ENCODE measurements at regions not wholly inside any gene's neighbourhood (a gene's known extent, or its start where the extent isn't known, plus 50 kb on each side); places are given as distances from the start of the nearest gene placed in this dataset.

DNA sequence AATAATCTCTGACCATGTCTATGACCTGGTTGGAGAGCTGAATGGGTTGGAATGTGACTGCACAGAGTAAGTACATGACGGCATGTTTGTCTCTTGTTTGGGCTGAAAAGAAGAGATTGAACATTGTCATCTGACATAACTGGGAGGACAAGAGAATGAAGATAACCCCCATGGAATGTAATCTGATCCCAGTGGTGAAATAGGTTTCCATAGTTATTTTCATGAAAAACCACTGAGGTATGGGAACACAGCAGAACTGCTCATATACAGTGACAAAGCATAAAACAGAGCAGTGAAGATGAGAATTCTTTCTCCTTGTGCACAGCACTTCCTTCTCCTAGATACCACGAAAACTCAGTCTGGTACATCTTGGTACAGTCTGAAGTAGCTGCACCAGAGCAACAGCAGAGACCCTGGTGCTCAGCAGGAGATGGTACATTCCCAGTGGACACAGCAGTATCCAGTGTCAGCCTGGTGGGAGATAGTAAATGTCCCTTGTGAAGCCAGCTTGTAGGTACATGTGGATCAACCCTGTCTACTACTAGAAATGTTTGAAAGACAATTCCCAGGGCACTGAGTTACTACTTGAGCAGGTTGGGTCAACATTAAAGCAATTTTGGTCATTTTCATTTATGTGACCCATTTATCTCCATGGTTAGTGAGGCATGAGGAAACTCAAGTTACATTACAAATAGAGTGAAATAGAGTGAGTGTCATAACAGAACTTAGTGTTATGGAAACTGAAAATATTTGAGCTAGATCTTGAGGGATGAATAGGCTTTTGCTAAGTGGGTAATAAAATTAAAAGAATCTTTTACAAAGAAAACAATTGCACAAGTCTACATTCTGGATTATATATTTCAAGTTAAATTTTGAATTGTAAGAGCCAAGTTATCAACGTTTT is 178.3 kb downstream of the SUCNR1 start:
- Histone ChIP-seq H3K4me1 (peaks cover 2% of the 10 kb centered on the region; the same call in 1 of the 2 replicates), H3K36me3 (replicated peaks) (no peaks in the 10 kb centered on the region), H3K9me3 (no peaks in the 10 kb centered on the region), H3K27me3 (ENCODE audit: low read depth) (no peaks in the 10 kb centered on the region; the same call in 1 of the 2 replicates), H3K4me3 (no peak overlapping the region)
- DNase-seq (ENCODE audit: low spot score in 2 of 2) = no peak
- in situ Hi-C loops (cut with MboI; ENCODE audit: low sequenced_read_pairs) = no loop called here

DNA sequence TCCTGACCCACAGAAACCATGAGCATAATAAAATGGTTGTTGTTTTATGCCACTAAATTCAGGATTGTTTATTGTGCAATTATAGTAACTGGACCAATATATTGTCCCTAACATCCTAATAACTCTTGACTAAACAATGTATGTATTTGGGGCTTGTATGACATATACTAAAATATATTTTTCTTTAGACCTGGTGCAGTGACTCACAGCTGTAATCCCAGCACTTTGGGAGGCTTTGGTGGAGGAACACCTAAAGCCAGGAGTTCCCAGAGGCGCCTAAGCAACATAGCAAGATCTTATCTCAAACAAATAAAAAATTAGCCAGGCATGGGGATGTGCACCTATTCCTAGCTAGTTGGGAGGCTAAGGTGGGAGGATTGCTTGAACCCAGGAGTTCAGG is 180.4 kb downstream of the SUCNR1 start:
- Histone ChIP-seq H3K4me3 (no peak overlapping the region), H3K4me1 (peaks cover 2% of the 10 kb centered on the region; the same call in 1 of the 2 replicates), H3K9me3 (no peaks in the 10 kb centered on the region), H3K27me3 (ENCODE audit: low read depth) (no peaks in the 10 kb centered on the region; the same call in 1 of the 2 replicates), H3K36me3 (replicated peaks) (no peaks in the 10 kb centered on the region)
- in situ Hi-C loops (cut with MboI; ENCODE audit: low sequenced_read_pairs) = no loop called here
- DNase-seq (ENCODE audit: low spot score in 2 of 2) = no peak

DNA sequence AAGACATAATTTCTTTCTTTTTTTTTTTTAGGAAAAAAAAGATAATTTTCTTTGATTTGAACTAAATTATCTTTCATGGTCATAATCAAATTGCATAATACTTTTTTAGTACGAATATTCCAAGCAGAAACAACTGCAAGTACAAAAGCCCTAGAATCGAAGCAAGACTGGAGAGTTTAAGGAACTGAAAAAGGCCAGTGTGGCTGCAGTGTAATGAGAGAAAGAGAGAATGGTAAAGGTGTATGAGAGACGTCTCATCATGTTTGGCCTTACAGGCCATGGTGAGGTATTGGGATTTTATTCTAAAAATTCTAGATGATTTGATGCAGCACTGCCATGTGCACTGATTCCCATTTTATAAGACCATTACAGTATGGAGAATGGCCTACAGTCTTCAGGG is 180.9 kb downstream of the SUCNR1 start:
- Histone ChIP-seq H3K4me3 (no peak overlapping the region), H3K4me1 (peaks cover 2% of the 10 kb centered on the region; the same call in 1 of the 2 replicates), H3K9me3 (no peaks in the 10 kb centered on the region), H3K36me3 (replicated peaks) (no peaks in the 10 kb centered on the region), H3K27me3 (ENCODE audit: low read depth) (no peaks in the 10 kb centered on the region; the same call in 1 of the 2 replicates)
- in situ Hi-C loops (cut with MboI; ENCODE audit: low sequenced_read_pairs) = no loop called here
- DNase-seq (ENCODE audit: low spot score in 2 of 2) = no peak

DNA sequence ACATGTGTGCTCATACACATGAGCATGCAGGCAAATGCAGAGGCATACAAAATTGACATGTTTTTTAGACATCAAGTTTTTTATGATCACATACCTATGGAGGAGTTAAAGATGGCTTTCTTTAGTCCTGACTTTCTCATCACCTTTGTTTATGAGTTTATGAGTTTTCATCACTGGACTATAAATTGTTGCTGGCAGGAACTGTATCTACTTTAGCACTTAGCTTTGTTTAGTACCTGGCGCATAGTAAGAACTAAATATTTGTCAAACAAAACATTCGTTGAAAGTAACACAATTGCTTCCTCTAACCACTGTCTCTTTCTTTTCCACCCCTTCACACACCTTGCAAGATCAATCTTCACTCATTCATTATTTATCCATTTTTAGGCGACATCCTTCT is 182.6 kb downstream of the SUCNR1 start:
- H3K9me3 ChIP-seq = no peaks in the 10 kb centered on the region
- no peak for DNase-seq (ENCODE audit: low spot score in 2 of 2)
- no peaks in the 10 kb centered on the region for H3K36me3 ChIP-seq (replicated peaks)
- H3K27me3 ChIP-seq (ENCODE audit: low read depth) = no peaks in the 10 kb centered on the region; the same call in 1 of the 2 replicates
- in situ Hi-C loops (cut with MboI; ENCODE audit: low sequenced_read_pairs) = no loop called here
- H3K4me3 ChIP-seq = no peak overlapping the region
- no peaks in the 10 kb centered on the region; the same call in 1 of the 2 replicates for H3K4me1 ChIP-seq

DNA sequence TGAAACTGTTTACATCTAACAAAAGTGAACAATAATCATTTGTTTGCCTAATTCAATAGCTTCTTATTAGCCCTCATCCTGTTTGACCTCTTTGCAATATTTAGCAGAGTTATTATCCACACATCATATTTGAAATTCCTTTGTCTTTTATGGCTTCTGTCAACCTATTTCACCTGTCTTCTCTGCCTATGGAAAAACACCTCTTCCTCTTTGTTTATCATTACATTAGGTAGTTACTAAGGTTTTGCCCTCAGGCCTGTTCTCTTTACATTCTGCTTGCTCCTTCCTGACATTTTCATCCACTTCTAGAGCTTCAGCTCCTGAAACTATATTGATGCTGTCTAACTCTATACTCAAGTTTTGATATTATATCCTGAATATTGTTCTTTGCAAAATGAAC is 183.0 kb downstream of the SUCNR1 start:
- in situ Hi-C loops (cut with MboI; ENCODE audit: low sequenced_read_pairs) = no loop called here
- H3K4me1 ChIP-seq = no peaks in the 10 kb centered on the region; the same call in 1 of the 2 replicates

DNA sequence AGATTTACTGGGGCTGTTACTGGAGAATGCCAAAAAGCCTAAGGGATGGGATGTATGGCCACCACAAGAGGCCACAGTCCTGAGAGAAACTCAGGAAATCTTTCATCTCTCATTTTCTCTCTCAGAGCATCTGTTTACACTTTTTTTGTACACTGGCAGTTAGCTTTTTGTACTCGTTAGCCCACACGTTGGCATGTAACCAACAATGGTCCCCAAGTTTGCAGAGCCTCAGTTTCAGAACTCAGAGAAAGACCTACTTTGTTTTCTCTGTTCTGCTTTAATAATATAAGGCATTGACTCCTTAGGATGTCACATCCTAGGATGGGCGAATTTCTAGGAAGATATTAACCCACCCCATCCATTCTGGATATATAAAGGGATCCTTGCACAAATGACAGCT is 183.5 kb downstream of the SUCNR1 start:
- no peaks in the 10 kb centered on the region for H3K9me3 ChIP-seq
- no peaks in the 10 kb centered on the region; the same call in 1 of the 2 replicates for H3K4me1 ChIP-seq
- DNase-seq (ENCODE audit: low spot score in 2 of 2) = no peak
- no peaks in the 10 kb centered on the region for H3K36me3 ChIP-seq (replicated peaks)
- in situ Hi-C loops (cut with MboI; ENCODE audit: low sequenced_read_pairs) = no loop called here
- no peak overlapping the region for H3K4me3 ChIP-seq
- no peaks in the 10 kb centered on the region; the same call in 1 of the 2 replicates for H3K27me3 ChIP-seq (ENCODE audit: low read depth)

More for the DNA sequence above, 183.0 kb downstream of the SUCNR1 start:
- no peak for DNase-seq (ENCODE audit: low spot score in 2 of 2)
- H3K27me3 ChIP-seq (ENCODE audit: low read depth) = no peaks in the 10 kb centered on the region; the same call in 1 of the 2 replicates
- H3K4me3 ChIP-seq = no peak overlapping the region
- H3K9me3 ChIP-seq = no peaks in the 10 kb centered on the region
- no peaks in the 10 kb centered on the region for H3K36me3 ChIP-seq (replicated peaks)

DNA sequence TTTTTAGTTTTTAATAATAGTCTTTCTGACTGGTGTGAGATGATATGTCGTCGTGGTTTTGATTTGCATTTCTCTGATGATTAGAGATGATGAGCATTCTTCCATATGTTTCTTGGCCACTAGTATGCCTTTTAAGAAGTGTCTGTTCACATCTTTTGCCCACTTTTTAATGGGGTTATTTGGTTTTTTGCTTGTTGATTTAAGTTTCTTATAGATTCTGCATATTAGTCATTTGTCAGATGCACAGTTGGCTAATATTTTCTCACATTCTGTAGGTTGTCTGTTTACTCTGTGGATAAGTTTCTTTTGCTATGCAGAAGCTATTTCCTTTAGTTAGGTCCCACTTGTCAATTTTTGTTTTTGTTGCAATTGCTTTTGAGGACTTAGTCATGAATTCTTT is 185.4 kb downstream of the SUCNR1 start:
- Histone ChIP-seq H3K27me3 (ENCODE audit: low read depth) (no peaks in the 10 kb centered on the region; the same call in 1 of the 2 replicates), H3K4me3 (no peak overlapping the region), H3K4me1 (no peaks in the 10 kb centered on the region; the same call in 1 of the 2 replicates), H3K9me3 (no peaks in the 10 kb centered on the region), H3K36me3 (replicated peaks) (no peaks in the 10 kb centered on the region)
- in situ Hi-C loops (cut with MboI; ENCODE audit: low sequenced_read_pairs) = no loop called here
- no peak for DNase-seq (ENCODE audit: low spot score in 2 of 2)

DNA sequence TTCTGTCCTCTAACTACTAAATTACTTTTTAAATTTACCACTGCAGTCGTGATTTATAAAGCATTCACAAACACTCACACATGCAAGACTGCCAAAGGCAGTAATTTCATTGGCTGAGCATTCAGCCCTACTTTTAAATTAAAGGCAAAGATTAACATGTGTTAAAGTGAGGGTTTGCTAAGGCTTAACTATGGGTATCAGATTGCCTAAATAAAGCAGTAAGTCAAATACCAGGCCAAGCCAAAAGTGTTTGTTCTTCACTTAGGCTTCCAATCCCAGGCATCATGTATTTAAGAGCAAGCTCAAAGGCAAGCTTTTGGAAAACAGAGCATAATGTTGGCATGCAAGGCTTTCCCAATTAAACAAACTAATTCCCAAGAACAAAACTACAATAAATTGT is 187.3 kb downstream of the SUCNR1 start:
- H3K36me3 ChIP-seq (replicated peaks) = no peaks in the 10 kb centered on the region
- no peak overlapping the region for H3K4me3 ChIP-seq
- H3K4me1 ChIP-seq = no peaks in the 10 kb centered on the region; the same call in 1 of the 2 replicates
- in situ Hi-C loops (cut with MboI; ENCODE audit: low sequenced_read_pairs) = no loop called here
- DNase-seq (ENCODE audit: low spot score in 2 of 2) = no peak
- H3K27me3 ChIP-seq (ENCODE audit: low read depth) = no peaks in the 10 kb centered on the region; the same call in 1 of the 2 replicates
- no peaks in the 10 kb centered on the region for H3K9me3 ChIP-seq

DNA sequence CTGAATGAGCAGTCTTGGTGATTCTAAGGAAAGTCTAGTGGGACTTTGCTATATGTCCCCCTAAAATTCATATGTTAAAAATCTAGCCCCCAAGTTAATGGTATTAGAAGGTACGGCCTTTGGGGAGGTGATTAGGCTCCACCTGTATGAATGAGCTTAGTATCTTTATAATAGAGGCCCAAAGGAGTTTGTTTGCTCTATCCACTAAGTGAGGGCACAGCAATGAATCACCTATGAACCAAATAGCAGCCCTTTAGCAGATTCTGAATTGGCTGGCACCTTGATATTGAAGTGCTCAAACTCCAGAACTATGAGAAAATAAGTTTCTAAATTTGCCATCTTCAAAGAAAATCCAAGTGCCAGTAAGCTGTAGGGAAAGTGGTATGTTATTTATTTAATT is 187.9 kb downstream of the SUCNR1 start:
- in situ Hi-C loops (cut with MboI; ENCODE audit: low sequenced_read_pairs) = no loop called here
- Histone ChIP-seq H3K36me3 (replicated peaks) (no peaks in the 10 kb centered on the region), H3K4me1 (no peaks in the 10 kb centered on the region; the same call in 1 of the 2 replicates), H3K4me3 (no peak overlapping the region), H3K27me3 (ENCODE audit: low read depth) (no peaks in the 10 kb centered on the region), H3K9me3 (no peaks in the 10 kb centered on the region)
- DNase-seq (ENCODE audit: low spot score in 2 of 2) = no peak

DNA sequence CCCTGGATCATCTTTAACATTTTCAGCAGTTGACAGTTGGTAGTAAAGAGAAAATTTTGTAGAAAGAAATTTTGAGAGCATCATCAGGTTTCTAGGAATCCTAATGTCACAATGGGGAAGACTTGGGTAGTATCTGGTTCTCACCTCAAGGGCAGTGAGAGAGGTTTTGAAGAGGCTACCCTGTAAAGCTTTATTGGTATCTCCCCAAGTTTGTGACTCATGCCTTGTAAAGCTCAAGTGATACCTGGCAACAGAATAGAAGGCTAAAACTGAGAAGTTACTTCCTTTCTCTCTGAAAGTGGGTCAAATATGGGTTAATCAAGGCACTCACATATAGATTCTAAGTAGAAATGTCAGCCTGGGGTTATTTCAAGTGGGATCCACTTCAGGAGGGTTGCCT is 196.4 kb downstream of the SUCNR1 start:
- no peak for DNase-seq (ENCODE audit: low spot score in 2 of 2)
- no peak overlapping the region for H3K4me3 ChIP-seq
- no peaks in the 10 kb centered on the region for H3K4me1 ChIP-seq
- H3K36me3 ChIP-seq (replicated peaks) = no peaks in the 10 kb centered on the region
- no peaks in the 10 kb centered on the region for H3K9me3 ChIP-seq
- no peaks in the 10 kb centered on the region; the same call in 1 of the 2 replicates for H3K27me3 ChIP-seq (ENCODE audit: low read depth)
- in situ Hi-C loops (cut with MboI; ENCODE audit: low sequenced_read_pairs) = no loop called here

DNA sequence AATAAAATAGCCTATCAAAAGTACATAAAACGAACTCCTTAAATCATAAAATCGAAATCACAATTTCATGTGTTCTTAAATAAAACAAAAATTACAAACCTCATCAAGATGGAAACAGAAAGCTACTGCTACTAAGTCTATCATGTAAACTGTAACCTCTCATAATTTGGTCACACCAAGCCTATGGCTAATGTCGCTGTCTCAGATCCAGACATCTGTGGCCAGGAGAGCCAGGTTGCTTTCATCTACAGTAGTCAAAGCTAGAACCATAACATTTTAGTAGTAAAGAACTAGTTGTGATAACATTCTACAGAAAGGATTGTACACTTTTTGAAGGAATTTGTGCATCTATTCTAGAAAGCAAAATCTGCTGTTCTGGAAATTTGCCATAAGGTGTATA is 197.4 kb upstream of the MBNL1 start:
- Histone ChIP-seq H3K9me3 (no peaks in the 10 kb centered on the region), H3K4me3 (no peak overlapping the region), H3K36me3 (replicated peaks) (no peaks in the 10 kb centered on the region), H3K27me3 (ENCODE audit: low read depth) (no peaks in the 10 kb centered on the region; the same call in 1 of the 2 replicates), H3K4me1 (no peaks in the 10 kb centered on the region)
- in situ Hi-C loops (cut with MboI; ENCODE audit: low sequenced_read_pairs) = no loop called here
- DNase-seq (ENCODE audit: low spot score in 2 of 2) = no peak

DNA sequence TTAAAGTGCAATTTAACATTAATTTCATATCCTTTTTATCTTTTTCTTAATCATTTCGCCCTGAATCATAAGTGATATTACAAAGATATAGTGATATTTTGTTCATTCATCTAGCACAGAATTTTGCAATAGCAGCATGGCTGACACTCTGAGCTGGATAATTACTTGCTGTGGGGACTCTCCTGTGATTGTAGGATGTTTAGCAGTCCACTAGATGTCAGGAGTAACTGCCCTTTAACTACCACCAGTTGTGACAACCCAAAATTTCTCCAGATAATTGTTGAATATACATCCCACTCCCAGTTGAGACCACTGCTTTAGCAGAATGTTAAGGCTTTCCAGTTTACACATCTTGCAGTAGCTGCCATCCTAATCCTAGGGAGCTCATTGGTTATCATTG is 196.8 kb upstream of the MBNL1 start:
- no peaks in the 10 kb centered on the region for H3K9me3 ChIP-seq
- H3K4me3 ChIP-seq = no peak overlapping the region
- DNase-seq (ENCODE audit: low spot score in 2 of 2) = peak; percentile 7 to 13
- H3K36me3 ChIP-seq (replicated peaks) = no peaks in the 10 kb centered on the region
- H3K4me1 ChIP-seq = no peaks in the 10 kb centered on the region
- no peaks in the 10 kb centered on the region; the same call in 1 of the 2 replicates for H3K27me3 ChIP-seq (ENCODE audit: low read depth)
- in situ Hi-C loops (cut with MboI; ENCODE audit: low sequenced_read_pairs) = no loop called here

DNA sequence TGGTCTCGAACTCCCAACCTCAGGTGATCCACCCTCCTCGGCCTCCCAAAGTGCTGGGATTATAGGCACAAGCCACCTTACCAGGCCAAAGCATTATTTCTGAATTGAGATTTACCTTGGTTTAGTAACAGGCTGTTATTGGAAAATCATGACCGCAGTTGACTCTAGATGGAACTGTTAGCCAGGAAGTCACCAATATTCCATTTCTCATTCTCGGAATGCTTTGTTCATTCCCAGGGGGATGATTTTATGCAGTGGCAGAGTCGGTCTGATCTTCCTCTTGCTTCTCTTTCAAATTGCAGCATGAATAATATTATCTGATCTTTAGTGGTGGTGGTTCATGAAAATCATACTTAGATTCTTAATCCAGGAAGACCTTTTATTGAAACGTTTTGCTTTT is 195.5 kb upstream of the MBNL1 start:
- no peak for DNase-seq (ENCODE audit: low spot score in 2 of 2)
- no peaks in the 10 kb centered on the region; the same call in none of the 2 replicates for H3K27me3 ChIP-seq (ENCODE audit: low read depth)
- H3K4me1 ChIP-seq = no peaks in the 10 kb centered on the region
- H3K36me3 ChIP-seq (replicated peaks) = no peaks in the 10 kb centered on the region
- in situ Hi-C loops (cut with MboI; ENCODE audit: low sequenced_read_pairs) = no loop called here
- no peaks in the 10 kb centered on the region for H3K9me3 ChIP-seq
- H3K4me3 ChIP-seq = no peak overlapping the region

DNA sequence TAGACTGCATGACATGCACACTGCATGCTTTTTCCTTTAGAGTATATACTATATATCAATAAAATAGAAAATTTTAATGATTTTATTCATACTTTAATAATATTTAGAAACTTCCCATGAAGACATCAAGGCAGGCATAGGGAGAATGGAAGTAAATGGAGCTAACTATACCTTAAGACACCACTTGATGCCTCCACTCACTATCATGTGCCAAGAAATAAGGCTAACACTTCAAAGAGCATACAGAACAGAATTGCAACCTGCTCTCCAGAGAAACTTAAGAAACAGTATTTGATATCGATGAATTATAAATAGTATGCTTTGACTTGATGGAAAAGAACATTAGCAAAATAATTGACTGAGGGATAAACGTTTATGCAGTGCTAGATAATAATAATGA is 192.6 kb upstream of the MBNL1 start:
- DNase-seq (ENCODE audit: low spot score in 2 of 2) = no peak
- Histone ChIP-seq H3K4me1 (no peaks in the 10 kb centered on the region), H3K27me3 (ENCODE audit: low read depth) (no peaks in the 10 kb centered on the region; the same call in none of the 2 replicates), H3K4me3 (no peak overlapping the region), H3K9me3 (no peaks in the 10 kb centered on the region), H3K36me3 (replicated peaks) (no peaks in the 10 kb centered on the region)
- in situ Hi-C loops (cut with MboI; ENCODE audit: low sequenced_read_pairs) = no loop called here

All from HAP-1 (cell line).